Panc1 (cell line): ENCODE measurements at regions not wholly inside any gene's neighbourhood (a gene's known extent, or its start where the extent isn't known, plus 50 kb on each side); places are given as distances from the start of the nearest gene placed in this dataset.

Experiments used
- POLR2AphosphoS5 ChIP-seq: IDR thresholded peaks from 2 replicates; pipeline ENCODE4 v1.6.1; 2012; ENCODE audit warnings: mild to moderate bottlenecking, low read depth, low read length, moderate library complexity
- SIN3A ChIP-seq: IDR thresholded peaks from 2 replicates; pipeline ENCODE4 v1.6.1; 2012; ENCODE audit warnings: low read depth, mild to moderate bottlenecking, low read length, moderate library complexity, borderline replicate concordance; ENCODE audit not compliant: insufficient read depth
- TCF7L2 ChIP-seq: IDR thresholded peaks from 2 replicates; pipeline ENCODE4 v1.6.1; 2011; ENCODE audit warnings: mild to moderate bottlenecking, low read depth, low read length, inconsistent platforms
- TF ChIP-seq, protein P1 (sequence below): fragments of 450-650 bp; IDR thresholded peaks from 2 replicates; pipeline ENCODE4 v1.5.1; 2017; ENCODE audit warnings: mild to moderate bottlenecking
- TF ChIP-seq, protein P2 (sequence below), 2 experiments: IDR thresholded peaks; 2 replicates each; pipeline ENCODE4 v1.6.1; 2011 to 2012; ENCODE audit warnings: low read depth in 2 of 2, control low read depth in 1 of 2, low read length in 1 of 2, mild to moderate bottlenecking in 1 of 2, moderate library complexity in 1 of 2; ENCODE audit not compliant: insufficient read depth in 1 of 2

GRCh38 chr14:66174453-66174891, 311.7 kb upstream of the CCDC196 start:
- TF ChIP-seq, protein P1, sequence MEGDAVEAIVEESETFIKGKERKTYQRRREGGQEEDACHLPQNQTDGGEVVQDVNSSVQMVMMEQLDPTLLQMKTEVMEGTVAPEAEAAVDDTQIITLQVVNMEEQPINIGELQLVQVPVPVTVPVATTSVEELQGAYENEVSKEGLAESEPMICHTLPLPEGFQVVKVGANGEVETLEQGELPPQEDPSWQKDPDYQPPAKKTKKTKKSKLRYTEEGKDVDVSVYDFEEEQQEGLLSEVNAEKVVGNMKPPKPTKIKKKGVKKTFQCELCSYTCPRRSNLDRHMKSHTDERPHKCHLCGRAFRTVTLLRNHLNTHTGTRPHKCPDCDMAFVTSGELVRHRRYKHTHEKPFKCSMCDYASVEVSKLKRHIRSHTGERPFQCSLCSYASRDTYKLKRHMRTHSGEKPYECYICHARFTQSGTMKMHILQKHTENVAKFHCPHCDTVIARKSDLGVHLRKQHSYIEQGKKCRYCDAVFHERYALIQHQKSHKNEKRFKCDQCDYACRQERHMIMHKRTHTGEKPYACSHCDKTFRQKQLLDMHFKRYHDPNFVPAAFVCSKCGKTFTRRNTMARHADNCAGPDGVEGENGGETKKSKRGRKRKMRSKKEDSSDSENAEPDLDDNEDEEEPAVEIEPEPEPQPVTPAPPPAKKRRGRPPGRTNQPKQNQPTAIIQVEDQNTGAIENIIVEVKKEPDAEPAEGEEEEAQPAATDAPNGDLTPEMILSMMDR: no peak
- TF ChIP-seq TCF7L2 (no peak), POLR2AphosphoS5 (no peak), SIN3A (no peak)
- TF ChIP-seq, protein P2, sequence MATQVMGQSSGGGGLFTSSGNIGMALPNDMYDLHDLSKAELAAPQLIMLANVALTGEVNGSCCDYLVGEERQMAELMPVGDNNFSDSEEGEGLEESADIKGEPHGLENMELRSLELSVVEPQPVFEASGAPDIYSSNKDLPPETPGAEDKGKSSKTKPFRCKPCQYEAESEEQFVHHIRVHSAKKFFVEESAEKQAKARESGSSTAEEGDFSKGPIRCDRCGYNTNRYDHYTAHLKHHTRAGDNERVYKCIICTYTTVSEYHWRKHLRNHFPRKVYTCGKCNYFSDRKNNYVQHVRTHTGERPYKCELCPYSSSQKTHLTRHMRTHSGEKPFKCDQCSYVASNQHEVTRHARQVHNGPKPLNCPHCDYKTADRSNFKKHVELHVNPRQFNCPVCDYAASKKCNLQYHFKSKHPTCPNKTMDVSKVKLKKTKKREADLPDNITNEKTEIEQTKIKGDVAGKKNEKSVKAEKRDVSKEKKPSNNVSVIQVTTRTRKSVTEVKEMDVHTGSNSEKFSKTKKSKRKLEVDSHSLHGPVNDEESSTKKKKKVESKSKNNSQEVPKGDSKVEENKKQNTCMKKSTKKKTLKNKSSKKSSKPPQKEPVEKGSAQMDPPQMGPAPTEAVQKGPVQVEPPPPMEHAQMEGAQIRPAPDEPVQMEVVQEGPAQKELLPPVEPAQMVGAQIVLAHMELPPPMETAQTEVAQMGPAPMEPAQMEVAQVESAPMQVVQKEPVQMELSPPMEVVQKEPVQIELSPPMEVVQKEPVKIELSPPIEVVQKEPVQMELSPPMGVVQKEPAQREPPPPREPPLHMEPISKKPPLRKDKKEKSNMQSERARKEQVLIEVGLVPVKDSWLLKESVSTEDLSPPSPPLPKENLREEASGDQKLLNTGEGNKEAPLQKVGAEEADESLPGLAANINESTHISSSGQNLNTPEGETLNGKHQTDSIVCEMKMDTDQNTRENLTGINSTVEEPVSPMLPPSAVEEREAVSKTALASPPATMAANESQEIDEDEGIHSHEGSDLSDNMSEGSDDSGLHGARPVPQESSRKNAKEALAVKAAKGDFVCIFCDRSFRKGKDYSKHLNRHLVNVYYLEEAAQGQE (IDR thresholded peaks at IDR 0.05; ENCODE audit: insufficient read depth in 1 of 2, low read depth in 2 of 2, low read length in 1 of 2): no peak
